HG02678 (cell line): ENCODE measurements at regions not wholly inside any gene's neighbourhood (a gene's known extent, or its start where the extent isn't known, plus 50 kb on each side); places are given as distances from the start of the nearest gene placed in this dataset.

Experiments
- ATAC-seq: cut with Tn5 transposase; IDR thresholded peaks from one replicate; pipeline ENCODE4 v1.9.1; 2021; ENCODE audit warnings: mild to moderate bottlenecking, moderate library complexity; ENCODE audit not compliant: unreplicated experiment

DNA sequence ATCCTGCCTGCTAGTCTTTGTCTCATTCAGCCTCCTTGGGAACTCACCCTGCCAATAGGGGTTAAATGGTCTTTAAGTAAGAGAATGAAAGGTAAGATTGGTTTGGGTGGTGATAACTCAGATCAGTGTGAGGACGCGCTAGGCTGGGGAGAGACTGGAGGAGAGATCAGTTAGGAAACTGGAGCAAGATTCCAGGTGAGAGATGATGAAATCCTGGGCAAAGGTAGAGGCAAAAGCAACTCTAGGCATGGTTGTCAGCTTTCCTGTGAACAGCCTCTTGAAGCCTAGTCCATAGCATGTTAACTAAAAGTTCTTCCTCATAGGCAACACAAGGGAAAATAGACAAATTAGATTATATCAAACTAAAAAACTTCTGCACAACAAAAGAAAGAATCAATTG lies 145.2 kb upstream of the ANKRD28 start:
- no peak for ATAC-seq

DNA sequence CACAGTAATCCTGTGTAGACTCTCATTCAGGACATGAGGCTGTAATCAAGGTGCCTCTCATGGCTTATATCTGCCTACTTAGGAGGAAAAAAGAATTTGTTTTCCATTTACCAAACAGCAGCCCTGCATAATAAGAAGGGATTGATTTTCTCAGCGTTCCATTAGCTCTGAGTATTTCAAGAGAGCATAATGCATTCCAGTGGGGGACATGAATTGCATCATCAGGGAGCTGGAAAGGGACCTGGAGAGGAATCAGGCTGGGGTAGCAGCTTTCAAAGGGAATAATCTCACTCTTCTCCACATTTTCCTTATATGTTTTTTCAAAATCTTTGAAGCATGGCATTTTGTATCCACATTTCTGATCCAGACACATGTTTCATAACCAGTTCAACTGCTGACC lies 150.6 kb upstream of the ANKRD28 start:
- ATAC-seq: no peak

DNA sequence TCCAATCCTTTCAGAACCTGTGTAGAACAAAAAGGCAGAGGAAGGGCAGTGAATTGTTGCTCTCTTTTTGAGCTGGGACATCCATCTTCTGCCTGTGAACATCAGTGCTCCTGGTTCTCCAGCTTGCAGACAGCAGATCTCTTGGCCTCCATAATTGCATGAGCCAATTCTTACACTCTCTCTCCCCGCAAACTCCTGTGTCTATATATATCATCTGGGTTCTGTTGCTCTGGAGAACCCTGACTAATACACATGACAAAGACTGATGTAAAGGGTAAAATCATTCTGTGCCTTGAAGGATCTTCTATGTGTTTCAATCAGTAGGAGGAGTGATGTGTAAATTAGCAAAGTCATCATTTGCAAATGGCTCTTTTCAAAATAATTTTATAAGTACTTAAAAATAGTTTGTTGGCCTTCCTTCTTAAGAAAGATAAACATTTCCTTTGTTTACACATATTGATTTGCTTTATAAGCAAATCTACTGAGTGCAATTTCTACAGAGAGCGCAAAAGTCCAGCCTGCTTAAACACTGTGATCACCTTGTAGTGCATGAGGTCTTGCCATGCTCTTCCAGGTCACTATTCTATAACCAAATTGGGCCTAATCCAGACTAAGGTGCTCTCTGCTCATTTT lies 154.9 kb upstream of the ANKRD28 start:
- no peak for ATAC-seq

DNA sequence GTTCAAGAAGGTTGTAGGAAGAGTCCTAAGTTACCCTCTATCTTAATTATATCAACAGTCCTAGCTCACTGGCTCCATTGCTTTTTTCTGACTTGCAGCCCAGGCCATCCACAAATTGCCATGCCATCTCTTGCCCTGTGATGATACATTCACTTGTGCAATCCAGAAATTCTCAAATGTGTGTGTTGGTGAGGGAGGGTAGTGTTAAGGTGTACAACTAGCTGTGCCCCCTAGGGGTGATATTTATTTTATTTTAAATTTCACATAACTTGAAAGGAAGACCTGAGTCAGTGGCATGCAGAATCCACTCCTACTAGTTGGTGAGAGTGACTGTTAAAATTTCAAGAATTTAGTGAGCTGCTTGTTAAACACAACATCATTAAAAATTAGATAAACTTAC lies 156.1 kb upstream of the ANKRD28 start:
- no peak for ATAC-seq

DNA sequence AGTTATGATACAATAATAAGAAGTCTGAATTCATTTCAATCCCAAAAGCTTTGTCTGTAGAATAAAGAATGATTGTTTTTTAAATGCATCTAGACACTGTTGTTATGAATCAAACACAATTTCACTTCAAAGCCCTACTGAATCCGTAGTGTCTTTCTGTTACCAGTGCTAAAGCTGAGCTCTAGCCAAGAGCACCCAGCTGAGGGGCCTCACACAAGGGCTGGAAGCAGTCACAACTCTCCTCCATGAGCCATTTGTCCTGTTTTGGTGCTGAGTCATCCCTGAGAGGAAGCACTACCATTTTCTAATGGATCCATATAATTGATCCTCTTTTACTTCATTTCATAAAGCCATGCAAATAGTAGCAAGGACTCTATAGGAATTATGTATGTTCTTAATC lies 158.2 kb upstream of the ANKRD28 start:
- ATAC-seq: no peak

DNA sequence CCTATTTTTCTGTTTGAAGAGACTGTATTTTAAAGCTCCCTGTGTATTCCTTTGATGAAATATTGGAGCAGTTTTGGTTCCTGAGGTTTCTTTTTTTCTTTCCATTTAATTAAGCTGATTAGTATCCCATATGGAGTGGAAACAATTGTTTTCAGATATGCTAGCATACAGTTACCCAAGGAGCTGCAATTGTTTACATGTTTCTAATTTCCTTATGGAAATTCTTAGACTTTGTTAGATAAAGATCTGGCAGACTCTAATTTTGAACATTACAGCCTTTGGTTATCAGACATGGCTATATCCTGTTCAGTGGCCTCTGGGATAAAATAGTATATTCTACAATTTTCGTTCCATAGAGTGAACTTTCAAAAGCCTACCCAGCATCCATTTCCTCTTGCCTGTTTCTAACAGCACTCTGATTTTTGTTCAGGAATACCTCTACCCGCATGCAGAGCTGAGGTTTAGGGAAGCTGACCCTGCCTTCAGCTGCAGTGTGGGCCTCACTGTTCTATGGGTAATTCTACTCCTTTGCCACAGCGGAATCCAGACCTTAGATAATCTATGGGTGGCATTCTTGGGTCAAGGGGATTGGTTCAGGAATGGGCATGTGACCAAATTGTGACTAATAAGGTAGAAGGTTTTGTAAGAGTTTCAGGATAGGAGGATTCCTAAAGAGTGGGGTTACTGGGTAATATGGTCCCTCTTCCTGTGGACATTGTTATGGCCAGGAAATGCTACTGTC lies 161.1 kb upstream of the ANKRD28 start:
- ATAC-seq: no peak

DNA sequence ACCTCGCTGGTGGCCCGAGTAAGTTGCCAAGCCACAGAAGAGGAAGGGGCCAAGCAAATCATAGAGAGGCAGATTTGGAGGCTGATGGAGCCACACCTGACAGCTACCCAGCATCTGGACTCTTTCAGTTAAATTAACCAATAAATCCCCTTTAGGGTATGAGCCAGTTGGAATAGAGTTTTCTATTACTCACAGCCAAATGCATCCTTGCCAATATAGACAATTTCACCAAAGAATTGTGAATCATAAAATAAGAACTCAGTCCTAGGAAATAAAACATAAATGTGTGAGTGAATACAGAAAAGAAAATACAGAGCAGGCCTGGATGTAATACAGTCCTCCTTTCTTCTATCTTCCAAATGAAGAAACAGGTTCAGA lies 161.6 kb upstream of the ANKRD28 start:
- ATAC-seq: no peak

DNA sequence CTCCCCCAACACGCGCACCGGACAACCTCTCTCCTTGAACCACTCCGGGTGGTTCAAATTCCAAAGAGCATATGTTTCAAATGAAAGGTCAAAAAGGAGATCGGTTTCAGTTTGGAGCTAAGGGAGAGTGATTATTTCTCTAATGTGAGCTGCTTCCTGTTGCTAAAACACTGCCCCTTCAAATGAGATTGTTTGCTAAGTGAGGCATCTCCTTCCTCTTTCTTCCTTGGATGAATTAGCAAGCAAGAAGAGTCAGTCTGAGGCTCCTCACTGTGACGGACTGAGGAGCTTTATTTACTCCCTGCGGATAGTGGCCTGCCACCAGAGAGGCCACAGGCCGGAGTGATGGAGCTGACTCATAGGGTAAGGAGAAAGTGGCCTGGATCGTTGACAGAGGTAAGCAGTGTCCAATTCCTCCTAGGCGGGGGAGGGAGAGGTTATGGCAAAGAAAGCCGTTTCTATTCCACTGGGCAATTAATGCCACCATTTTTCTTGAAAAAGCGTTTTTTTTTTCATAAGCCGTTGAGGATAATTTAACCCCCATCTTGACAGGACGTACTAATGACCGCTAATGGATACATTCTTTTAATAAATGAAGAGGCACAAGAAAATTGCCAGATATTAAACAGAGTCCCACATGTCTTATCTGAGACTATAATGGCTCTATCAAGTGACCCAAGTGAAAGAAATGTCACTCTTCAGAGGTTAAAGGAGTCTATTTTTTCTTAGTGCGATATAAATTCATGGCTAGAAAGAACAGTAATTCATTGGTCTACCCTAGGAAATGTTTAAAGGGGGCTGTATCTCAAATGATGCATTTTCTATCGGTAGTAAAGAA lies 167.0 kb upstream of the ANKRD28 start:
- no peak for ATAC-seq

DNA sequence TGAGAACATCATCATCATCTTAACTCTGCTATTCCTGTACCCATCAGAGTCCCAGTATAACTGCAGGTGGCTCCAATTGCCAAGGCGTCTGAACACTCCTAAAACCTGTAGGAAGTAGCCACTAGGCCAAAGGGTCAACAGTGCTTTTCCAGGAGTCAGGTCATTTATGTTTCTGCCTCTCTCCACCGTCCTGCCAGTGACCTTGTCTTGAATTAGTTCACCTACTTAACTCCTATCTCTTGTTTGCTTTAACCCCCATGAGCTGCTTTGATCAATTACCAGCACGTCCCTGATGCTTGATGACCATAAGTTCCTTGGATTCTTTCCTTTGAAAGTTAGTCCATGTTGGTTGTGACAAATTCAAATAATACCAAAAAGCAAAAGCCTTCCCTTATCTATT lies 169.8 kb upstream of the ANKRD28 start:
- no peak for ATAC-seq

DNA sequence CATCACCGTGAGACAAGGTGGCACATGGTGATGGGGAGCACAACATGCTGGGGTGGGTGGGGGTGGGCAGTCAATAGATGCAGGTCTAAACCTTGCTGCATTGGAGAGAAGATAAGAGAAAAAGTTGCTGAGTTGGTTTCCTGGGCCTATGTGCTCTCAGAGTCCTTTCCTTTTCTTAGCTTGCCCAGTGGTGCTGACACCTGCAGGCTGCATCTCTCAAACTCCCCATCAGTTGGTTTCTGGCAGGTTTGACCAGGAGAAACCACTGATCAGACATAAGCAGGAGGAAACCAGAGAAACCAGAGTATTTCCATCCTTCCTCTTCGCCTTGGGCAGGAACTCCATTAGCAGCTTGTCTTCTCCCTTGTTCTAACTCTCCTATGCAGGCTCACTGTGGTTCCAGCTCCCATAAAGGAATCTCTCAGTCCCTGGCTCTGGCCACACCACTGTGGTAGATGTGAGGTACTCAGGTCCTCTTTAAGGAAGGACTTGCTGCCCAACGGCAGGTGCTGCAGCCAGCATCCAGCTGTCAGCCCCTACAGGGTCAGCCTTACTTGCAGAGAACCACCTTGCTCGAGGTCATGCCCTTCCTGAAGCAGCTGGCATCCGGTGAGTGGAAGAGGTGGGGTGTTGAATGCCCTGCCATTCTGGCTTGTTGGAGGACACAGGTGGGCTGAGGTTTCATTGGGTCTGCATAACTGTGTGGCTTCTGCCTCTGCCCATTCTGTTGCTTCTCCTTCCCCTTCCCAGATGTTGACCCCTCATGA lies 172.3 kb upstream of the ANKRD28 start:
- ATAC-seq: no peak

DNA sequence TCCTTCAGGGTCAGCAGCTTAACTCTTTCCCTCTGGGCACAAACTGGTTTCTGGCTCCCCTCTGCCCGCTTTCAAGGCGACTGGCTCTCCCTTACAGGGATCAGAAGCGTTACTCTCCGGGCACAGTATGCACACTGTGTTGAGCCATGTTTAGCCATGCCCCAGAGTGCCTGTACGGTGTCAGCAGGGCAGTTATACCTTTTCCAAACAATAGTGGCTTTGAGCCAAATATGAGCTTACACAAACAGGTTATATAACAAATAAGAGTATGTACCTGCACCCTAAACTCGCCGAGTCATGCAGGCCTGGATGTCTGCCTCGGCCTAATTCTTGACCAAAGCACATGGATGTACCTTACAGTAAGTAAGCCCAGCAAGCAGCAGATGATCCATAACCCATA lies 175.6 kb upstream of the ANKRD28 start:
- no peak for ATAC-seq

DNA sequence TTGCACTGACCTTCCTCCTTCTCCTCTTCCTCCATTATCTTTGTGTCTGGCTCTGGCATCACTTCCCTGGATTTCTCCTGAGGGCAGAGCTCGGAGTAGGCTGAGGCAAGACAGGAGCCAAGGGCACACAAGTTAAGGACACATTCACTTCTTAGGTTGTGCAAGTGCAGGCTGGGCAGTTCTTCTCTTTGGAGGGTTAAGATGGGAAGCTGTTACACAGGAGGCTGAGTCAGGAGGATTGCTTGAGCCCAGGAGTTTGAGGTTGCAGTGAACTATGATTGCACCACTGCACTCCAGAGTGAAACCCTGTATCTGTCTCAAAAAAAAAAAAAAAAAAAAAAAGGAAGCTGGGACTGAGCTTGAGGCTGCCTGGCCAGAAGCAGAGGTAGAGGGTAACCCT lies 176.2 kb upstream of the ANKRD28 start:
- no peak for ATAC-seq

DNA sequence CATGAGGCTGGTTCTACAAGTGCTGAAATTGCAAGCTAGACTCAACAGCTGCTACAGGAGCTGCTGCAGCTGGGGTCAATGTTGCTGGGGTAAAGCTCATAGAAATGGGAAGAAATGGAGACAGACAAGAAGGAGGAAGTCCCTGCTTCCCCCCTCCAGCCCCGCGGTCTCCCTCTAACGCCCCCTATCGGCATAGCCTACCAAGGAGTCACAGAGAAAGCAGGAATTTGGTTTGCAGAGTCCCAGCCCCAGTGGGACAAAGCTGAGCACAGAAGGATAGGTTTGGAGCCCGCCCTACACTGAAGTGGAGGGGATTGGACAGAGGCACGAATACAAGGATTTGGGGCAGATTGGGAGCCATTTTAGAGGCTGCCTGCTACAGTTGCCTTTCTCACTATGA lies 176.9 kb upstream of the ANKRD28 start:
- ATAC-seq: no peak

DNA sequence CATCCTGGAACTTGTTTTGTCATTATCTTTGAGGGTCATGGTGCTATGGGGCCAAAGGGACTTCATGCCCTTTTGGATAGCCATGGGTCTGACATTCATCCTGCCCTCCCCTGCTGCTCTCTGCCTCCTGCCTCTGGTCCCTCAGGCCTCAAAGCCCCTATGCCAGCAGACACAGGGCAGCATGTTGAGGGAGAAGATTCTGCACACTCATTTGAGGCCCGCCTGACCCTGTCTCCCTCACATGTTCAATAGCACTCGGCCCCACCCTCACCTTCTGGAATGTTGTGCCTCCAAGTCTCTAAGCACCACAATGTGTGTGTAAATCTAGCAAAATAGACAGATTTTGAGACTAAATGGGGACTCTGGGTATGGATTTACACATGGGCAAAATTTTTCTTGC lies 178.7 kb upstream of the ANKRD28 start:
- no peak for ATAC-seq

DNA sequence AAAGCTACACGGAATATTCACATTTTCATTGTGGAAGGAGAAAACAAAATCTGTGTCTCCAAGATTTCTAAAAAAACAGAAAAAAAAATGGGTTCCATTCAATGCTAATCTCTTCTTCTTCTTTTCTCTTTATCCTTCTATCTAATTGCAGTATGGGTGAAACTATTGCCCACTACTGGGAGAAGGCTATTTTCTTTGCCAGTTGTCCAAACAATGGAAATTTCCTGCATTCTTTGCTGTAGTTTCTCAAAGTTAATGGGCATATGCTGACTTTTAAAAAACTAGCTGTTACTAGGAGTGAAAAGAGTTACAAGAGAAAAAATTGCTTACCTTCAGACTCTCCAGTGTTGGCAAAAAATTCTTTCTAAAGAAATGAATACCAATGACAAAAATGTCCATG lies 179.3 kb upstream of the ANKRD28 start:
- no peak for ATAC-seq

DNA sequence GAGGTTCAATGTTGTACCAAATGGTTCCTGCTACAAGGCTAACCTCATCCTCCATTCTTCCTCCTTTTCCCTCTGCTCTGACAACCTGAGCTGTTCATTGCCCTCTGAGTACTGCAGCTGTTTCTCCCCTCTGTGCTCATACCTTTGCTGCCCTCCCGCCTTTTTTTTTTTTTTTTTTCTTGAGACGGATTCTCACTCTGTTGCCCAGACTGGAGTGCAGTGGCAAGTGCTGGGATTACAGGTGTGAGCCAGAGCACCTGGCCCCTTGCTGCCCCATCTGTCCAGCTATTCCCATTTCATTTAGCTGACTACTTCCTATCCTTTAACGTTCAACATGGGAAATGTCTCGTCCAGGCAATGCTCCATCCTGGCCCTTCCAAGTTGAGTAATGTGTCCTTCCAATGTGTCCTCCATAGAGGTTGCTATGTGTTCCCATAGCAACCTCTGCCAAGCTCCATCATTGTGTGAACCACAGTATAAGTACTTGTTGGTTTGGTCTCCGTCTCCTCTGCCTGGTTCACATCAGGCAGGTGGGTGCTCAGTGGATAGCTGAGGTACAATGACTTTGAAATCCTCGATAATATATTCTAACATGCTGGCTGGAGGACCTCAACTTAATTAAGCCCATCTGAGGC lies 179.9 kb upstream of the ANKRD28 start:
- ATAC-seq: no peak

DNA sequence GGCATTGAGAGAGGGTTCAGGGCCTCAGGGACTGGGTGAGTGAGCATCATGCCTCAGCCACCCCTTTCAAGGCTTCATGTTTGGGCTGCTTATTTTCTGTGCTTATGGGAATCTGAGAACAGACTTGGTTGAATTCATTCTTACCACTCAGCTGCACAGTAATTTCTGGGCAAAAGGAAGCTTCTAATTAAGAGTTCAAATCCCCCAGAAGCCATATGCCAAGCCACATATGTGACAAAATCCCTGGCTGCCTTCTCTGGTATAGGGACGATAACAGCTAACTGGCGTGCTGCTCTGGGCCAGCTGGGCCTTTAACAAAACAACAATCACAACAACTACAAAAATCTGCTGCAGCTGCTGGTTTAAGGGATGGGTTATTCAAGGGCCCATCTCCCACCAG lies 181.0 kb upstream of the ANKRD28 start:
- ATAC-seq: no peak

DNA sequence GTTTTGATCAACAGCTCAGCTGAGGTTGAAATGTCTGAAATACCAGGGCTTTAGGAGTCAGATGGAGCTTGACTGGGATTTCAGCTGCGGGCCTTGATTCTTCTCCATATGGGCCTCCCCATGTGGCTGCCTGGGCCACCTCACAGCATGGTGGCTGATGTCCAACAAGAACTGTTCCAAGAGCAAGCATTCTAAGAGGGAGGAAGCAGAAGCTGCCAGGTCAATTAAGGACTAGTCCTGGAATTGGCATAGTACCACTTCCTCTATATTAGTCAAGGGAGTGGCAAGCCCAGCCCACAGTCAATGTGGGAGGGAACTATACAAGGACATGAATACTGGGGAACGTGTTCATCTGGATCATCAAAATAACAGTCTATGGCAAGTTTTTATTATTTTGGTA lies 181.7 kb upstream of the ANKRD28 start:
- no peak for ATAC-seq

DNA sequence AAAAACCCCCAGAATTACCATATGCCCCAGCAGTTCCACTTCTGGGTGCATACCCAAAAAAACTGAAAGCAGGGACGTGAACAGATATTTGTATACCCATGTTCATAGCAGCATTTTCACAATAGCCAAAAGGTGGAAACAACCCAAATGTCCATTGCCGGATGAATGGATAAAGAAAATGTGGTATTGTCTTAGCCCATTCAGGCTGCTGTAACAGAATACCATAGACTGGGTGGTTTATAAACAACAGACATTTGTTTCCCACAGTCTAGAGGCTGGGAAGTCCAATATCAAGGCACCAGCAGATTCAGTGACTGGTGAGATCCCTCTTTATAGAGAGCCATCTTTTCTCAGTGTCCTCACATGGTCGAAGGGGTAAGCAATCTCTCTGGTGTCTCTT lies 182.1 kb upstream of the ANKRD28 start:
- ATAC-seq: no peak

DNA sequence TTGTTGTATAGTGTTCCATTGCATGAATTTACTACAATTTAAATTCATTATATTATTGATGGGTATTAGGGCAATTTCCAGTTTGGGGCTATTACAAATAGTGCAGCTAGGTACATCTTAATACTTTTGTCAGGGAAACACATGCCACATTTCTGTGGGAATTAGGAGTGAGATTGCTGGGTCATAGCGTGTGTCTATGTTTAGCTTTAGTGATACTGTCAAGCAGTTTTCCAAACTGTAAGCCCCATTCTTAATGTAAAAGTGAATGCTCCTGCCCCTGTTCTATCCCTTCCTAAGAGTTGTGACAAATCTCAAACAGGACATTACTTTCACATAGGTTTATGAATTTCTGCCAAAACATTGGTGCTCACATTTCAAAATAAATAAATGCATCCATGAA lies 184.5 kb upstream of the ANKRD28 start:
- no peak for ATAC-seq

DNA sequence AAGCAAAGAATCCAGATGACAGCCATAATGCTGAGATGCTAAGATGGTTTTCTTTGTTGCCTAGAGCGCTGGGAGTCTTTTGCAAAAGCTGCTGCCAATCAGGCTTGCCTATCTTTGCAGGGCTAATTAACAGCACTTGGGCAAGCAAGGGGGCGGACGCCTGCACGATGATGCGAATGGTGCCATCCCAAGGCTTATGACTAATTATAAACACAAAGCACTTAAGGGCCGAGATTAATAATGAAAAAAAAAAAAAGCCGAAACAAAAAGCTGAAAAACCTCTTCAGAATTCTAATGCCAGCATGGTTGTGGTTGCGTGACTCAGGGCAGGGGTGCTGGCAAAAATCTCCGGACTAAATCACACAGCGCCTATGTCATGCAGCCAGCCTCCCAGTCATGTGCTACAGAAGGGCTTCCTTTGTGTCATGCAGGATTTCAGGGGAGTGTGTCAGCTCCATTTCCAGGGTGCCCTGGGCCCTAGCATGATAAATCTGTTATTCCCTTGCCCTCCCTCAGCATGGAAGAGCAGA lies 185.0 kb upstream of the ANKRD28 start:
- no peak for ATAC-seq
